GM21526 (cell line): ENCODE measurements at regions not wholly inside any gene's neighbourhood (a gene's known extent, or its start where the extent isn't known, plus 50 kb on each side); places are given as distances from the start of the nearest gene placed in this dataset.

Experiments
- ATAC-seq: cut with Tn5 transposase; IDR thresholded peaks from one replicate; pipeline ENCODE4 v1.9.1; 2021; ENCODE audit warnings: moderate library complexity; ENCODE audit not compliant: unreplicated experiment, low FRiP score

DNA sequence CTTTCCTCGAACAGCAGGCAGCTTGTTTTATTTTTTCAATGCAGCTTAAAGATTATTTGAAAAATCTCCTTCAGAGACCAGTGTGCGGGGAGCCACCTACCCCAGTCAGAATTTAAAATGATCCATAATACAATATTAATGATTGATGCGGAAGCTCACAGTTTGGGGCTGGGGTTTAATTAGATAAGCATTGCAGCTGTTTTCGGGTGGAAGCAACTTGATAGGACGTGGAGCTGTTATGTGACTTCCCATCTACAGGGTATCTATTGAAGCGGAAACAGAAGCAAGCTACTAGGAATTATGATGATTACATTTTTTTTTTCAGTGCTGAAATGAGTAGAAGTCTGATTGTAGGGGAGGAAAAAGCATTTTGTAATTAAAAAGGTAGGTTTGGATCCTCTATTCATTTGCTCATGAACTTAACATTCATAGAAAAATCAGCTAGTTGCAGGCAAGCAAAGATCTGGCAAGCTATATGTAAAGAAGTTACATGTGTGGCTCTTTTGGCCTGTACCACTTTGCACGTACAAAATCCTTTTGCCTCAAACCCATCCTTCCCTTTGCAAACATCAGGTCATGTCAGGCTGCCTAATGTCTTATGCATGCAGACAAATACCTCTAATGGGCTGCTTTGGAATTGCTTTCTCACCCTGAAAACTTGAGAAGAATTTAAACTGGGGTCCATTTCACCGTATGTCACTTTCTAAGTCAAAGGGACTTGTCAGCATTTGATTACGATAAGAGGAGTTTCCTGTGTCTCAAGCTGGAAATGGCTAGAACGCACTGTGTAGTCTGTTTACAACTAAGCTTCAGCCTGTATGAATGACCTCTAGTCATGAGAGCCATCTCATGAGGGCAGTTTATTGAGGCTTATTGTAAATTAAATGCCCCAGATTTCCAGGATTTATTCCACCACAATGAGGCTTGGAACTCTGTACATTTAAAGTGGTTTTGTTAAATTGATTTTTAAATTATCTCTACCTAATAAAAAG is 267.1 kb upstream of the TMTC4 start:
- ATAC-seq = no peak

DNA sequence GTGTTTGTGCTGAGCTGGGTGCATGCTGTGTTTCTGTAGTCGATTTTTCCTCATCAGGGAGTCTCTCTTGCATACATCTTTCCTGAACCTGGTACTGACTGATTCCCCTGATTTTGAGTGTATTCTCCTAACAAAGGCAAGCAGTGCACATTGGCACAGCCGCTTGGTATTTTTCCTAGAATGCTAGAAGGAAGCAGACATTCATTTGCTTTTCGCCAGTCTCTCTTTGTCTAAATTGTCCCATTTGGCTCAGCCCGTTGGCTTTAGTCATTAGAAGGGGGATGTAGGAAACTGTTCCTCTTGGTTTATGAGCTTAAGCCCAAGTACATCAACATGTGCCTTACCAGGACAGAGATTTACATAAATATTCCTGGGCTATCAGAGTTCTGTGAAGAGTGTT is 266.1 kb upstream of the TMTC4 start:
- ATAC-seq = no peak

DNA sequence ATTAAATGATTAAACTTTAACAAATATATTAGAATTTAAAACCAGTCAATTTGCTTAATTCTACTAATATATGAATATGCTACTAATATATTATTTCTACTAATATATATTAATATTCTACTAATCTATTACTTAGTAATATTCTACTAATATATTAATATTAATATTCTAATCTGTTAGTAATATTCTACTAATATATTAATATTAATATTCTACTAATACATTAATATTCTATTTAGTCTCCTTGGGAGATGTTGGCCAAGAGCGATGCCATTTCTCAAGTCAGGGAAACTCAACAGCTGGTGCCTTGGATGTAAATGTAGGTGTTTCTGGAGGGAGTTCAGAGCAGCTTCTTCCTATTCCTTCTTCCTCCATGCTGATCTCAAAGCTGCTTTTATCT is 259.2 kb upstream of the TMTC4 start:
- ATAC-seq = no peak

DNA sequence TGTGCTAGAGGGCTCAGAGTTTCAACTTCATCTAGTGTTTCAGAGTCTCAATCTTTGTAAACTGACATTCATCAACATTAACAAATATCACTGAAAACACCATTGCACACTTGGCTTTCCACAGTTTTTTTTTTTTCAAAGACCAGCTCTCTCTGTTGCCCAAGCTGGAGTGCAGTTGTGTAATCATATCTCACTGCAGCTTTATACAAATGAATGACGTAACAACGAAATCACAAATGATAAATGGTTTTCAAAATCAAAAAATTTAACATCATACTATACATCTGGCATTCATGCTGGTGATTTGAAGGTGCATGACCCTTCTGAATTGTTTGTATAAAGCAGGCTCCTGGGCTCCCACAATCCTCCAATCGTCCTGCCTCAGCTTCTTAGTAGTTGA is 248.0 kb upstream of the TMTC4 start:
- no peak for ATAC-seq

GRCh38 chr13:100921139-100921538 is 246.5 kb upstream of the TMTC4 start:
- ATAC-seq = no peak

DNA sequence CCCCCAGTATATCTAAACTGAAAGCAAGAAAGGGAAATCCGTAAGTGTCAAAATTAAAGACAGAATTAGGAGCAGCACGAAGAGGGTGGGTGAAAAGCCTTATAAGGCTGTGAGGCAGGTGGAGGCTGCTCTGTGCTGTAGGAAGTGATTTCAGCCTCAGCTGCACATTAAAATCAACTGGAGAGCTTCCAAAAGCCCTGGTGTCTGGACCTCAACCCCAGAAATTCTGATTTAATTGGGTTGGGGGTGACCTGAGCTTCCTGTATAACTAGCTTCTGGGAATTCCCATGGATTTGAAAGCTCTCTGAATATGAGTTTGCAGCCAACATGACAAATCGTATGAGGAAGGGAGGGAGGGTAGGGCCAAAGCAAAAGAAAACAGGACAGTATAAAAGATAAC is 242.4 kb upstream of the TMTC4 start:
- ATAC-seq = peak; percentile 57

DNA sequence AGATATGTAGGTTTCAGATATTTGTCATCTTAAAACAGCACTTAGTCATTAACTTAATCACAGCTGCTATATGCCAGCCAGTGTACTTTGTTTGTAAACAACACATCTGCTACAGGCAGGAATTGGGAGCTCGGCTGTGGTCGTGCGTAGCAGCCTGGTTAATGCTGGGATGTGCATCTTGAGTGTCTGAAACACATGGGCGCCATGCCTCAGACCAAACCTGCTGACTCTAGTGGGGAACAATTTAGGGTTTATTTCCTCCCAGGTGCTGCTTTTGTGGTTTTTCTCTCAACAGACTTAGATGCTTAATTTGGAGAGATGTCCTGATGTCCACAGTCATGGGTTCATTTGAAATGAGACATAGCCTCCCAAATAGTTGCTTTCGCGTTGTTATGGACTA is 238.5 kb upstream of the TMTC4 start:
- ATAC-seq = no peak

GRCh38 chr13:100904293-100904976 is 229.8 kb upstream of the TMTC4 start:
- ATAC-seq = no peak

- no peak for ATAC-seq
Measured at GRCh38 chr13:100899720-100900316, 225.2 kb upstream of the TMTC4 start.

DNA sequence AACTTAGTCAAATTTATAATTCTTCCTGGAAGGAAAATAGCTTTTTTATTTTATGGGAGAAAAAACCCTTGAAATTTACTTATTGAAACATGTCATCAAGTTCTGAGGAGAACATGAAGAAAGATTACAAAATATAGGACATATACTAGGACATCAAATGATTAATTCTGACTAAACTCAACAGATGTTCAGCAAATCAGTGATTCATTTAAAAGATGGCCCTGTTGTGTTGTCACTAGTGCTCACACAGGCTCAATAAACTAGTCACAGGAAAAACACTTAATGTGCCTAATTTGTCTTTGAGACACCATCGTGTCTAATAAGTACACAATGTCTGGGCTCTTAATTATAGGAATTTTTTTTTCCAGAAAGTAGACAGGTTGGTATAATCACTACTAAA is 223.8 kb upstream of the TMTC4 start:
- no peak for ATAC-seq

GRCh38 chr13:100895651-100896050 is 221.1 kb upstream of the TMTC4 start:
- no peak for ATAC-seq

GRCh38 chr13:100892981-100893380 is 218.4 kb upstream of the TMTC4 start:
- ATAC-seq = no peak

DNA sequence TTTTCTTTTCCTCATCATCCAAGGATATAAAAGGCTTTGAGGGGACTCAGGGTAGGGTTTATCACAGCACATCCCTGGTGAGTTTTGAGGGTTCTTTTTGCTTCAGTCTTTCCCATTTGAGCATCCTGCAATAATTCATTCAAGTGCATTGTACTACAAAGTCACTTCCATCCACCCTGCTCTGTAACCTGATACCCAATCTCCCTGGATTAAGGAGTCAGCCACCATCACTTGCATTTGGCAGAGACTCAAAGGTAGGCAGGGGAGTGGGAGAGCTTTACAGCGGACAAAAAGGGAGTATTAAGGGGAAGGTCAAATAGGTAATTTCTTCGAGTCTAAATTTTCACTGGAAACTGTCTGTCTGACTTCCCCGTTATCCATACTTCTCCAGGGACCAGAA is 216.1 kb upstream of the TMTC4 start:
- ATAC-seq = no peak

GRCh38 chr13:100887729-100888151 is 213.1 kb upstream of the TMTC4 start:
- ATAC-seq = no peak

DNA sequence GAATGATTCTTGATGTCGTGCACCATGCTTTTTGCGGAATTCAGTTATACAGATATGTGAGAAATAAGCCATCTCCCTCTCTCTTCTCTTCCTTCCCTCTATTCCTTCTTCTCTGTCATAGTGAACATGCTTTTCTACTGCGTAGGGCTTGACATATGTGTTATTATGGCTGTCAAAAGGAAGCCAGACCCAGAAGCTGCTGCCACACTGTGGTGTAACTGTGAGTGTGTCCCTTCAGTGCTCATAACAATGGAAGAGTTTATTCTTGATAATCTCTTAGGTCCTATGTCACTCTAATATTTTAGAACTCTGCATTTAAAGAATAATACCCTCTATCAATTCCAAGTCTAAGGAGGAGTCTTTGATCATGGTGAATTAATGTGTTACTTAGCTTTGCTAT is 208.9 kb upstream of the TMTC4 start:
- no peak for ATAC-seq

GRCh38 chr13:100881291-100881864 is 206.8 kb upstream of the TMTC4 start:
- ATAC-seq = no peak

GRCh38 chr13:100880166-100880565 is 205.6 kb upstream of the TMTC4 start:
- no peak for ATAC-seq

DNA sequence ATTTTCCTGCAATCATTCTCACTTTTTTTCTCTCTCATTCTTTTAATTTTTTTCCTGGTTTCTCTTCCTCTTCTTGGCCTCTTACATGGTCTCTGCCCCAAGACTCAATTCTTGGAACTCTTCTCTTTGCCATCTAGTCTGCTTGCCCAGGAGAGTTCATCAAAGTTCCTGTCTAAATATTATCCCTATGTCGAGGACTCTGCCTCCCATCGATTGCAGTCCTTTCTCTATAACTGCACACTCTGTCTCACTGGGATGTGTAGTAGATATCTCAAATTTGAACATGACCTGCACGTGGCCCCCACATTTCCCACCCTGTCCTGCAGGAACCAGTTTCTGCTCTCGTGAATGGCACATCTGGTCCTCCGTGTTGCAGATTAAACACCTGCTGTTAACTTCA is 204.7 kb upstream of the TMTC4 start:
- ATAC-seq = no peak

- ATAC-seq = no peak
Measured at GRCh38 chr13:100876044-100876403, 201.4 kb upstream of the TMTC4 start.

- ATAC-seq = no peak
Measured at GRCh38 chr13:100875392-100876043, 200.9 kb upstream of the TMTC4 start.

DNA sequence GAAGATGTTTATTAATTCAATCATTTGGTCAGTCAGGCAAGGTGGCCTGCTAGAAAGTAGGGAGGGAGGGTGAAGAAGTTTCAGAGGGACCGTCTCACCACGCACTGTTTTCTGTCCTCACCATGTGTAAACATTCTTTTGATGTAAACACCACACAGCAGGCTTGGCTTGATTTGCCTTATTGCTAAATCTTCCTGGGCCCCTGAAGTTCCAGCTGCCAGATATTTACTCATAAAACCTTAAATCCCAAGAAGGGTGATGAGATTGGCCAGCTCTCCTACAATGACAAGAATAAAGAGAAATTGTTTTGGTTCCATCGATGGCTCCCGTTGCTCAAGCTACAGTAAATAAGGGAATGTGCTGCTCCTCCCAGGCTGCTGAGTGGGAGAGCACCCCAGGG is 198.2 kb upstream of the TMTC4 start:
- ATAC-seq = no peak
